ENCODE measurements at regions not wholly inside any gene's neighbourhood (a gene's known extent, or its start where the extent isn't known, plus 50 kb on each side); places are given as distances from the start of the nearest gene placed in this dataset.

DNA sequence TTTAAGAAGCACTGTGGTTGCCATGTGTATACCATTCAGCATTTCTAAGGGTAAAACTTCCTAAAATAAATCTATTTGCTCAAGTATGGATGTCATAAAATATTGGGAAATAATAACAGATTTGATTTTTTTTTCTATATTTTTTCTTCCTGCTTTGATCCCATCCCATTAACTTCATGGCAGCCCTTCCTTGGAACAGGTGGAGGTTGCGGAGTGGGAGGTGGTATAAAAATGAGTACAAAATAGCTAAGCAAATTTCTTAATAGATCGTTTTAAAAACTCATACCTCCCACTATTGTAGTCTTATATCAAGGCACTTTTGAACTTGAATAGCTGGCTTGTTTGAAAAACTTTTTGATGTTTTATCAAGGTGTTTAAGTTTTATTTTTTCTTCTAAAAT, 152.1 kb upstream of the KYNU start:
- H3K27me3 ChIP-seq (ENCODE audit: insufficient read depth, low read length), result no peaks in the 10 kb centered on the region

GRCh38 chr2:142724713-142725349, 152.6 kb upstream of the KYNU start:
- Histone ChIP-seq H3K27me3 (ENCODE audit: insufficient read depth, low read length) (no peaks in the 10 kb centered on the region), H3K9me3 (ENCODE audit: insufficient read depth, low read depth, low read length) (peaks cover 16% of the 10 kb centered on the region), H3K9ac (ENCODE audit: low read depth, low read length) (no peak overlapping the region), H3K4me1 (ENCODE audit: insufficient read depth, low read length) (peaks cover 15% of the 10 kb centered on the region; the same call in 1 of the 2 replicates), H3K27ac (ENCODE audit: low read length) (no peak overlapping the region), H3K36me3 (ENCODE audit: insufficient read depth, low read depth, low read length) (no peaks in the 10 kb centered on the region), H3K4me3 (ENCODE audit: low read length) (no peak overlapping the region)

More for the DNA sequence above, 152.1 kb upstream of the KYNU start:
- Histone ChIP-seq H3K9ac (ENCODE audit: low read depth, low read length) (no peak overlapping the region), H3K27ac (ENCODE audit: low read length) (no peak overlapping the region), H3K9me3 (ENCODE audit: insufficient read depth, low read depth, low read length) (peaks cover 16% of the 10 kb centered on the region), H3K4me3 (ENCODE audit: low read length) (no peak overlapping the region), H3K36me3 (ENCODE audit: insufficient read depth, low read depth, low read length) (no peaks in the 10 kb centered on the region), H3K4me1 (ENCODE audit: insufficient read depth, low read length) (peaks cover 15% of the 10 kb centered on the region; the same call in 1 of the 2 replicates)

GRCh38 chr2:142724186-142724585, 153.3 kb upstream of the KYNU start:
- H3K4me3 ChIP-seq (ENCODE audit: low read length), result no peak overlapping the region
- H3K9me3 ChIP-seq (ENCODE audit: insufficient read depth, low read depth, low read length), result peaks cover 16% of the 10 kb centered on the region
- H3K27ac ChIP-seq (ENCODE audit: low read length), result no peak overlapping the region
- no peaks in the 10 kb centered on the region for H3K36me3 ChIP-seq (ENCODE audit: insufficient read depth, low read depth, low read length)
- H3K9ac ChIP-seq (ENCODE audit: low read depth, low read length), result no peak overlapping the region
- peaks cover 15% of the 10 kb centered on the region; the same call in 1 of the 2 replicates for H3K4me1 ChIP-seq (ENCODE audit: insufficient read depth, low read length)
- no peaks in the 10 kb centered on the region for H3K27me3 ChIP-seq (ENCODE audit: insufficient read depth, low read length)

DNA sequence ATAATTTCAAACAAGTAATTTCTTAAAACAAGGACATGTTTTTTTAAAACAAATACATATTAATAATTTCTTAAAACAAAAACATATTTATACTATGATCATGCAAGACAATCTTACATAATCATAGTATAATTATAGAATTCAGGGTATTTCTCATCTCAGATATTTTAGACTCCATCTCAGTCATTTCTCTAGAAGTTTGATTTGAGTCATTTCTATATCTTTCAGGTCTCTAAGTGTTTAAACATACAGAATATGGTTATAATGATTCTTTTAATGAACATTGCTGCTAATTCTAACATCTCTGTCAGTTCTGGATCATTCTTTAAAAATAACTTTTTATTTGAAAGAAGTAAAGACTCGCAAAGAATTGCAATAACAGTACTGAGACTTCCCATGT, 154.2 kb upstream of the KYNU start:
- no peaks in the 10 kb centered on the region for H3K27me3 ChIP-seq (ENCODE audit: insufficient read depth, low read length)
- H3K27ac ChIP-seq (ENCODE audit: low read length), result no peak overlapping the region
- H3K9ac ChIP-seq (ENCODE audit: low read depth, low read length), result no peak overlapping the region
- peaks cover 14% of the 10 kb centered on the region for H3K9me3 ChIP-seq (ENCODE audit: insufficient read depth, low read depth, low read length)
- peaks cover 15% of the 10 kb centered on the region; the same call in 1 of the 2 replicates for H3K4me1 ChIP-seq (ENCODE audit: insufficient read depth, low read length)
- no peaks in the 10 kb centered on the region for H3K36me3 ChIP-seq (ENCODE audit: insufficient read depth, low read depth, low read length)
- no peak overlapping the region for H3K4me3 ChIP-seq (ENCODE audit: low read length)

DNA sequence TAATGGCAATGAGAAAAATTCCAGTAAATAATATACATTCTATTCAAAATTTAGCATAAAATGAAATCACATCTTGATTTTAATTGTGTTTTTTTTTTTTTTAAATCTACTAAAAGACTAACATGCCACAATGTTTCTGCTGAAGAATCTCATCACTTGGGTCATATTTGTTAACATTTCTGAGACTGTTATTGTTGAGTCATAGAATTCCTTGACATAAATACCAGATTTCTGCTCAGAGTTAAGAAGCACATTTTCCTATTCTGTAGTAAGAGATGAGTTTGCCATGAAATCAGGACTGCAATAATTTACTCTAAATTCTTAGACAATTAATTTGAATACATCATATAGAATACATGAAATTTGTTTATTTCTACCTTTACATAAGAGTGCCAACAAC, 154.9 kb upstream of the KYNU start:
- Histone ChIP-seq H3K27ac (ENCODE audit: low read length) (no peak overlapping the region), H3K36me3 (ENCODE audit: insufficient read depth, low read depth, low read length) (no peaks in the 10 kb centered on the region), H3K4me3 (ENCODE audit: low read length) (no peak overlapping the region), H3K27me3 (ENCODE audit: insufficient read depth, low read length) (no peaks in the 10 kb centered on the region), H3K9ac (ENCODE audit: low read depth, low read length) (no peak overlapping the region), H3K4me1 (ENCODE audit: insufficient read depth, low read length) (peaks cover 20% of the 10 kb centered on the region; the same call in 1 of the 2 replicates), H3K9me3 (ENCODE audit: insufficient read depth, low read depth, low read length) (peaks cover 8% of the 10 kb centered on the region)

- no peaks in the 10 kb centered on the region for H3K36me3 ChIP-seq (ENCODE audit: insufficient read depth, low read depth, low read length)
- no peak overlapping the region for H3K4me3 ChIP-seq (ENCODE audit: low read length)
- peaks cover 25% of the 10 kb centered on the region; the same call in 1 of the 2 replicates for H3K4me1 ChIP-seq (ENCODE audit: insufficient read depth, low read length)
- H3K27ac ChIP-seq (ENCODE audit: low read length), result no peak overlapping the region
- H3K9me3 ChIP-seq (ENCODE audit: insufficient read depth, low read depth, low read length), result peaks cover 3% of the 10 kb centered on the region; the same call in 1 of the 2 replicates
- H3K27me3 ChIP-seq (ENCODE audit: insufficient read depth, low read length), result no peaks in the 10 kb centered on the region
- no peak overlapping the region for H3K9ac ChIP-seq (ENCODE audit: low read depth, low read length)
Measured at GRCh38 chr2:142722086-142722485, 155.4 kb upstream of the KYNU start.

DNA sequence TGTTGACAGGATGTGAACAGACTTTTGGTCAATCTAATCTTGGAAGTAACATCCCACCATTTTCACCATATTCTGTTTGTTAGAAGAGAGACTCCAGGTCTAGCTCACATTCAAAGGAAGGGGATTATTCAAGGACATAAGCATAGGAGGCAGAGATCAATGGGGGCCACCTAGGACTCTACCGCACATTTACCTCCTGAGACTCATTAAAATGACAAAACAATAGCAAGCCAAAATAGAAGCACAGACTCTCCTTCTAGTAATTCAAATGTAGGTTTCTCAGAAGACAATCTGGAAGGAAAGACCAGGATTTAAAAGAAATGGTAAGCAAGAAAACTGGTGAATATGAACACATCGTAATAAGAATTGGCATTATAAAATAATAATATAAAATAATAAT, 156.4 kb upstream of the KYNU start:
- no peaks in the 10 kb centered on the region for H3K9me3 ChIP-seq (ENCODE audit: insufficient read depth, low read depth, low read length)
- peaks cover 32% of the 10 kb centered on the region; the same call in 1 of the 2 replicates for H3K4me1 ChIP-seq (ENCODE audit: insufficient read depth, low read length)
- H3K9ac ChIP-seq (ENCODE audit: low read depth, low read length), result no peak overlapping the region
- H3K4me3 ChIP-seq (ENCODE audit: low read length), result no peak overlapping the region
- H3K36me3 ChIP-seq (ENCODE audit: insufficient read depth, low read depth, low read length), result no peaks in the 10 kb centered on the region
- H3K27me3 ChIP-seq (ENCODE audit: insufficient read depth, low read length), result no peaks in the 10 kb centered on the region
- H3K27ac ChIP-seq (ENCODE audit: low read length), result no peak overlapping the region

DNA sequence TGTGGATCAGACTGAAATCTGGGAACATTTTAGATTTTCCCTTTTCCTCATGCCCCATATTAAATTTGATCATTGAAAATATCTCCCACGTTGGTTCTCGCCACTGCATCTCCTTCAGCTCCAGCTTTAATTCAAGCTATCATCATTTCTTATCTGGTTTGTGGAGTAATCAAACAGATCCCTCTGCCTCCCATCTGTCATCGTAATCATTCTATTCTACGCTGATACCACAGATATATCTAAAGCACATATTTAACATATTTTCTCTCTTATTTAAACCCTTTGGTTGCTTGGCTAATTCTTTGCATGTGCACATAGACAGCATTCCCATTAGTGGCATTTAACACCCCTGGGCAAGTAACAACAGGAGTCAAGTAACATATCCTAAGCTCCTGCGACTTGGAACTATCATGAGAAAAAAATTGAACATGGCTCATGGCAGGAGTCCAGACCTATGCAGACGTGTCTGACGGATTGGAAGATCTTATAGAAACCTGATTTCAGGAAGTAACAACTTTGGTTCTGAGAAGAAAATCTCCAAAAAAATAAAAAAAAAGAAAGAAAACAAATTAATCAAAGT, 158.8 kb upstream of the KYNU start:
- no peaks in the 10 kb centered on the region for H3K27me3 ChIP-seq (ENCODE audit: insufficient read depth, low read length)
- peaks cover 32% of the 10 kb centered on the region; the same call in 1 of the 2 replicates for H3K4me1 ChIP-seq (ENCODE audit: insufficient read depth, low read length)
- H3K9ac ChIP-seq (ENCODE audit: low read depth, low read length), result no peak overlapping the region
- no peaks in the 10 kb centered on the region for H3K9me3 ChIP-seq (ENCODE audit: insufficient read depth, low read depth, low read length)
- no peaks in the 10 kb centered on the region for H3K36me3 ChIP-seq (ENCODE audit: insufficient read depth, low read depth, low read length)
- H3K27ac ChIP-seq (ENCODE audit: low read length), result no peak overlapping the region
- H3K4me3 ChIP-seq (ENCODE audit: low read length), result no peak overlapping the region

- Histone ChIP-seq H3K4me1 (ENCODE audit: insufficient read depth, low read length) (peaks cover 21% of the 10 kb centered on the region; the same call in 1 of the 2 replicates), H3K4me3 (ENCODE audit: low read length) (no peak overlapping the region), H3K36me3 (ENCODE audit: insufficient read depth, low read depth, low read length) (no peaks in the 10 kb centered on the region), H3K27me3 (ENCODE audit: insufficient read depth, low read length) (no peaks in the 10 kb centered on the region), H3K9me3 (ENCODE audit: insufficient read depth, low read depth, low read length) (no peaks in the 10 kb centered on the region), H3K27ac (ENCODE audit: low read length) (no peak overlapping the region), H3K9ac (ENCODE audit: low read depth, low read length) (no peak overlapping the region)
Measured at GRCh38 chr2:142716463-142717242, 160.8 kb upstream of the KYNU start.

- Histone ChIP-seq H3K9ac (ENCODE audit: low read depth, low read length) (no peak overlapping the region), H3K9me3 (ENCODE audit: insufficient read depth, low read depth, low read length) (no peaks in the 10 kb centered on the region), H3K4me3 (ENCODE audit: low read length) (no peak overlapping the region), H3K27ac (ENCODE audit: low read length) (no peak overlapping the region), H3K27me3 (ENCODE audit: insufficient read depth, low read length) (no peaks in the 10 kb centered on the region), H3K36me3 (ENCODE audit: insufficient read depth, low read depth, low read length) (no peaks in the 10 kb centered on the region), H3K4me1 (ENCODE audit: insufficient read depth, low read length) (peaks cover 17% of the 10 kb centered on the region; the same call in 1 of the 2 replicates)
Measured at GRCh38 chr2:142714600-142714999, 162.9 kb upstream of the KYNU start.

DNA sequence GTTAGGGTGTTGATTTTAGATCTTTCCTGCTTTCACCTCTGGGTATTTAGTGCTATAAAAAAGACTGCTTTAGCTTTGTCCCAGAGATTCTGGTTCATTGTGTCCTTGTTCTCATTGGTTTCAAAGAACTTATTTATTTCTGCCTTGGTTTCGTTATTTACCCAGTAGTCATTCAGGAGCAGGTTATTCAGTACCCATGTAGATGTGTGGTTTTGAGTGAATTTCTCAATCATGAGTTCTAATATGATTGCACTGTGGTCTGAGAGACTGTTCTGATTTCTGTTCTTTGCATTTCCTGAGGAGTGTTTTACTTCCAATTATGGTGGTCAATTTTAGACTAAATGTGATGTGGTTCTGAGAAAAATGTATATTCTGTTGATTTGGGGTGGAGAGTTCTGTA, 167.1 kb upstream of the KYNU start:
- H3K9ac ChIP-seq (ENCODE audit: low read depth, low read length), result no peak overlapping the region
- H3K4me1 ChIP-seq (ENCODE audit: insufficient read depth, low read length), result no peaks in the 10 kb centered on the region
- no peak overlapping the region for H3K27ac ChIP-seq (ENCODE audit: low read length)
- H3K36me3 ChIP-seq (ENCODE audit: insufficient read depth, low read depth, low read length), result no peaks in the 10 kb centered on the region
- H3K4me3 ChIP-seq (ENCODE audit: low read length), result no peak overlapping the region
- H3K9me3 ChIP-seq (ENCODE audit: insufficient read depth, low read depth, low read length), result no peaks in the 10 kb centered on the region
- H3K27me3 ChIP-seq (ENCODE audit: insufficient read depth, low read length), result no peaks in the 10 kb centered on the region
